GM12872 (cell line): ENCODE measurements at regions not wholly inside any gene's neighbourhood (a gene's known extent, or its start where the extent isn't known, plus 50 kb on each side); places are given as distances from the start of the nearest gene placed in this dataset.

Experiments
- TF ChIP-seq, protein P1 (sequence below): IDR thresholded peaks from 3 replicates; pipeline ENCODE4 v1.5.1; 2011; ENCODE audit warnings: low read depth, mild to moderate bottlenecking, low read length, moderate library complexity; ENCODE audit not compliant: insufficient read depth

DNA sequence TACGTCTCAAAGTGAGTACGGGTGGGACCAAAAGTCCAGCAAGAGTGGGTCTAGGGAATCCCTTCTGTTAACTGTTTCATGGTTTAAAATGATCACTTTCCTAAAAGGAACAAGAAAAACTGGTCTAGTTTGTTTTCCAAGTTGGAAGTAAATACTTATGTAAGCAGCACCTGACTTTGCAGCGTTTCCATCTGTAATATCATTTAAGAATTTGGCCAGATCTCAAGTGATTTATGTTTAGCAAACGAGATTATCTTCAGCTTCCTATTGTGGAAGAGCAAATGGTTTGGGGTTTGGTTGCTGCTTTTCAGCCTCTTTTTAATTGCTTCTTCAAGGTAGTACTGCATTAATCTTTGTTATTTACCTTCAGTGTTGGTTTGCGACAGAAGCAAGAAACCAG is 50.4 kb downstream of the FHIP1A start:
- TF ChIP-seq, protein P1, sequence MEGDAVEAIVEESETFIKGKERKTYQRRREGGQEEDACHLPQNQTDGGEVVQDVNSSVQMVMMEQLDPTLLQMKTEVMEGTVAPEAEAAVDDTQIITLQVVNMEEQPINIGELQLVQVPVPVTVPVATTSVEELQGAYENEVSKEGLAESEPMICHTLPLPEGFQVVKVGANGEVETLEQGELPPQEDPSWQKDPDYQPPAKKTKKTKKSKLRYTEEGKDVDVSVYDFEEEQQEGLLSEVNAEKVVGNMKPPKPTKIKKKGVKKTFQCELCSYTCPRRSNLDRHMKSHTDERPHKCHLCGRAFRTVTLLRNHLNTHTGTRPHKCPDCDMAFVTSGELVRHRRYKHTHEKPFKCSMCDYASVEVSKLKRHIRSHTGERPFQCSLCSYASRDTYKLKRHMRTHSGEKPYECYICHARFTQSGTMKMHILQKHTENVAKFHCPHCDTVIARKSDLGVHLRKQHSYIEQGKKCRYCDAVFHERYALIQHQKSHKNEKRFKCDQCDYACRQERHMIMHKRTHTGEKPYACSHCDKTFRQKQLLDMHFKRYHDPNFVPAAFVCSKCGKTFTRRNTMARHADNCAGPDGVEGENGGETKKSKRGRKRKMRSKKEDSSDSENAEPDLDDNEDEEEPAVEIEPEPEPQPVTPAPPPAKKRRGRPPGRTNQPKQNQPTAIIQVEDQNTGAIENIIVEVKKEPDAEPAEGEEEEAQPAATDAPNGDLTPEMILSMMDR = no peak

DNA sequence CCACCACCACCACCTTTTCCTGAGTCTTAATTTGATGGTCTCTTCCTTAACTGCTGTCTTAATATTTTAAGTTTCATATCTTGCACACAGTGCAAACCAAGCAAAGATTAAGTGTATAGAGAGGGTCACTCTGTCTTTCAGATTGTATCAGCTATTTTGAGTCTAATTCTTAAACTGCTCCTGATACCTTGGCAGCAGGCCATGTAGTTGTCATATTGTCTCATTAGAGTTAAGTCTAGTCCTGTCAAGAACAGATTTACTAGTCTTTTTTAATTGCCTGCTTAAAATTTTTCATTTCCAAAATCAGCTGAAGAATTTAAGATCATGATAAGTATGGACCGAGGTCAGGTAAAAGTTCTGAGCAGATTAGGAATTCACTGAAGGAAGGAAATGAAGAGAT is 51.5 kb downstream of the FHIP1A start:
- TF ChIP-seq, protein P1 = no peak

DNA sequence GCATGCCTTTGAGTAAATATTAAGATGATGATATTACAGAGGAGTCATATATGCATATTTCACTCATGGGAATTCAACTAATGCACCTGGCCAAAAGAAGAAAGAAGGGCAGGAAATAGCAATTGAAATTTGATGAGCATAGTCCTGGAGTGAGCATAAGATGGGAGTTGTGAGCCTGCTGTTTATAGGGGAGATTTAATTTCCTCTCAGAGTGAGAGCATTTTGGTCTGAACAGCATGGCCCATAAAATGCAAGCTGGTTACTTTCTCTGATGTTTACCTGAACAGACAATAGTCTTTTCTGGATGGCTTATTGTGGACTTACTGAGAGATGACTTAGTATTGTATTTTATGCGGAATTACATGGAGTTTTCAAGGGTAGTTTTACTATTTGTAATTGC is 53.6 kb downstream of the FHIP1A start:
- TF ChIP-seq, protein P1 = no peak

DNA sequence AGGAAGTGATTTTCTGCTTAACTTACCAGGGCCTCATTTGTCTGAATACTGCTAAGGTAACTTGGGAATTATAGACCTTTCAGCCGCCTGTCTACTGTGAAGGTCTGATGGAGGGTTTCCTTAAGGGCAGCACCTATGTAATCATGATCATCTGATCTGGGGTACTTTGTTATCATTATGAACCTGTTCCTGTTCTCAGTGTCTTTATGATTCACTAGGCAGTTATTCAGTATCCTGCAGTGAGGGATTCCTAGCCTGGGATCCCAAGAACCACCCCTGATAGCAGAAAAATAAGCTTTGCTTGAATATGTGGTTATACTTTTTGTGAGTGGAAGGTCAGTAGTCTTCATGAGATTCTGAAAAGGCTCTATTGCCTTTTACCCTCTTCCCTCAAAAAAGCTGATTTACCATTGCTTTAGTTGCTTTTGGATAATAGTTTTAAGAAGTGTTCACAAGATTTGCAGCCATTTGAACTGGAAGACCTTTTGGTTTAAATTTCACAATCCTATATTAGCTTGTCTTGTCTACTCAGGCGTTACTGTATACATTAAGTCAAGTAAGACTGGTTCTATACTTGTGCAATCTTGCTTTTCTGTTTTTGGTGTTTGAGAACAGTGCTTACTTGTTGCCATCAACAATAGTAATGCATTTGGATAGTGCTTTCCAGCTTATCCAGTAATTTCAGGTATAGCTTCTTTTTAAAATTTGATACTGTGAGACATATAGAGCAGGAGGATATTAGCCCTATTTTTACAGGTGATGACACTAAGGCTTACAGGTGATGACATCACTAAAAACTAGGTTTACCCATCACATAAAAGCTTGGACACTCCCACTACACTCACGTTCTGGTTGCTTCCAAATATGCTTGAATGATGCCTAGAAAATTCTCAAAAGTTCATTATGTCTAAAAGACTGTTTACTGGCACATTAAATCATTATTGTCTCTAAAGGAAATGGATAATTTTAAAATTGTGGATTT is 60.0 kb downstream of the FHIP1A start:
- TF ChIP-seq, protein P1 = no peak

DNA sequence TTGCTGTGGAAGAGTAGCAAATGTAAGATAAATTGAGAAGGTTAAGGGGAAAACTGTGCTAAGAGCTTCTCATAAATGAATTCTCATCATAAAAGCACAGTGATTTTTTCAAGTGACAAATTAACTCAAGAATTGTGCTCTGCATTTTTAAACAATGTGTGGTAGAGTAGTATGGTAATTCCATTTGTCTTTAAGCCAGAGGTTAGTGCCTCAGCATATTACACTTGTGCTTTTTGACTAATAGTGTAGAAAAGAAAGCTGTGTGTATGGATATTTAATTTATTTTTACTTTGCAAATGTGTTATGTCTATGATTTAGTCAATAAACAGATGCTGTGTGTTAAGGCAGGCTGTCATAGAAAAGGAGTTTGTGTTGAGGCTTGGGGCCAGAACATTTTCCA is 61.0 kb downstream of the FHIP1A start:
- TF ChIP-seq, protein P1 = no peak

DNA sequence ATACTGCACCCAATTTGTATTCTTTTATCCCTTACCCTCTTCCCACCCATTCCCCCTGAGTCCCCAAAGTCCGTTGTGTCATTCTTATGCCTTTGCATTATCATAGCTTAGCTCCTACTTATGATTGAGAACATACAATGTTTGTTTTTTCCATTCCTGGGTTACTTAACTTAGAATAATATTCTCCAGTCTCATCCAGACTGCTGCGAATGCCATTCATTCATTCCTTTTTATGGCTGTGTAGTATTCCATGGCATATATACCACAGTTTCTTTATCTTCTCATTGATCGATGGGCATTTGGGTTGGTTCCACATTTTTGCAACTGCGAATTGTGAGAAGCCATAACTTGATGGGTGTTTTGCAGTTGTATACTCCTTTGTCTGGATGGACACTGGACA is 62.8 kb downstream of the FHIP1A start:
- TF ChIP-seq, protein P1 = no peak

DNA sequence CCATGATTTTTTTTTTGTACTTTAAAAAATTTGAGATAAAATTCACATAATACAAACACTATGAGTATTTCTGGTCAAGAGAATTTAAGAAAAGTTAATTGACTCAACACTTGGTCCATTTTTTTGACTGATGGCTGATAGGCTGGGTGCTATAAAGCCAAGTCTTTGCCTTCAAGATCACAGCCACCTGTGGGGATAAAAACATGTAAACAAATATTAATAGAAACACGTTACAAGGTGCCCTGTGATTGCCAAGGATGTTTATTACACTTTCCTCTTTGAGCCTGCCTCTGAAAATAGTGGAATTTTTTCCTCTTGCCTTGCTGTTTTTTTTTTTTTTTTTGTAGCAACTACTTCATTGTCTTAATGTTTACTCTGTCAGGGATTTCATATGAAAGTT is 63.3 kb downstream of the FHIP1A start:
- TF ChIP-seq, protein P1 = no peak
